Ecto neural progenitor cell (in vitro differentiated cells): ENCODE measurements at regions not wholly inside any gene's neighbourhood (a gene's known extent, or its start where the extent isn't known, plus 50 kb on each side); places are given as distances from the start of the nearest gene placed in this dataset.

ENCODE experiments used
- DNase-seq: peaks from one replicate; pipeline ENCODE4 v3.0.0-alpha.2; 2018; ENCODE audit warnings: low spot score

GRCh38 chr4:43243433-43244116, 351.1 kb downstream of the GRXCR1 start:
- no peak for DNase-seq

GRCh38 chr4:43244688-43245382, 352.3 kb downstream of the GRXCR1 start:
- DNase-seq, result no peak

GRCh38 chr4:43251841-43252240, 359.3 kb downstream of the GRXCR1 start:
- no peak for DNase-seq

- no peak for DNase-seq
Measured at GRCh38 chr4:43253541-43253940, 361.0 kb downstream of the GRXCR1 start.

GRCh38 chr4:43264730-43265129, 372.2 kb downstream of the GRXCR1 start:
- no peak for DNase-seq

GRCh38 chr4:43271946-43272345, 379.4 kb downstream of the GRXCR1 start:
- DNase-seq, result no peak

GRCh38 chr4:43274376-43274775, 381.9 kb downstream of the GRXCR1 start:
- DNase-seq, result no peak

- no peak for DNase-seq
Measured at GRCh38 chr4:43275779-43276178, 383.3 kb downstream of the GRXCR1 start.

GRCh38 chr4:43276321-43276720, 383.8 kb downstream of the GRXCR1 start:
- no peak for DNase-seq

- no peak for DNase-seq
Measured at GRCh38 chr4:43277003-43277402, 384.5 kb downstream of the GRXCR1 start.

GRCh38 chr4:43282534-43282933, 390.0 kb downstream of the GRXCR1 start:
- no peak for DNase-seq

GRCh38 chr4:43286137-43286536, 393.6 kb downstream of the GRXCR1 start:
- DNase-seq, result no peak

GRCh38 chr4:43296946-43297528, 404.5 kb downstream of the GRXCR1 start:
- DNase-seq, result no peak

GRCh38 chr4:43316813-43317212, 424.3 kb downstream of the GRXCR1 start:
- no peak for DNase-seq

- no peak for DNase-seq
Measured at GRCh38 chr4:43325220-43325967, 432.9 kb downstream of the GRXCR1 start.

- DNase-seq, result no peak
Measured at GRCh38 chr4:43330288-43330687, 437.8 kb downstream of the GRXCR1 start.

GRCh38 chr4:43331226-43332051, 438.9 kb downstream of the GRXCR1 start:
- DNase-seq, result no peak

GRCh38 chr4:43332052-43332425, 439.5 kb downstream of the GRXCR1 start:
- DNase-seq, result no peak

GRCh38 chr4:43337707-43338106, 445.2 kb downstream of the GRXCR1 start:
- no peak for DNase-seq

- DNase-seq, result no peak
Measured at GRCh38 chr4:43339435-43339834, 446.9 kb downstream of the GRXCR1 start.

GRCh38 chr4:43341741-43342140, 449.2 kb downstream of the GRXCR1 start:
- DNase-seq, result no peak

- DNase-seq, result no peak
Measured at GRCh38 chr4:43343298-43343697, 450.8 kb downstream of the GRXCR1 start.
